Gastrocnemius medialis (tissue), 4 donors: ENCODE measurements at regions not wholly inside any gene's neighbourhood (a gene's known extent, or its start where the extent isn't known, plus 50 kb on each side); places are given as distances from the start of the nearest gene placed in this dataset.

Experiments
- CTCF ChIP-seq, 5 experiments: fragments of 450-650 bp in 3 of 5; fragments of 200-600 bp in 2 of 5; sonication (generic) in 2 of 5; IDR thresholded peaks in 4 of 5; conservative IDR thresholded peaks in 1 of 5; 1 replicate in 4 of 5; 2 replicates in 1 of 5; pipeline ENCODE4 v1.5.1; 2016 to 2019; ENCODE audit warnings: antibody characterized with exemption in 5 of 5, mild to moderate bottlenecking in 3 of 5, moderate library complexity in 3 of 5
- POLR2A ChIP-seq, 2 donors: fragments of 450-650 bp; IDR thresholded peaks; one replicate each; pipeline ENCODE4 v1.6.1; 2017; ENCODE audit warnings: antibody characterized with exemption in 2 of 2, mild to moderate bottlenecking in 2 of 2, moderate library complexity in 2 of 2

DNA sequence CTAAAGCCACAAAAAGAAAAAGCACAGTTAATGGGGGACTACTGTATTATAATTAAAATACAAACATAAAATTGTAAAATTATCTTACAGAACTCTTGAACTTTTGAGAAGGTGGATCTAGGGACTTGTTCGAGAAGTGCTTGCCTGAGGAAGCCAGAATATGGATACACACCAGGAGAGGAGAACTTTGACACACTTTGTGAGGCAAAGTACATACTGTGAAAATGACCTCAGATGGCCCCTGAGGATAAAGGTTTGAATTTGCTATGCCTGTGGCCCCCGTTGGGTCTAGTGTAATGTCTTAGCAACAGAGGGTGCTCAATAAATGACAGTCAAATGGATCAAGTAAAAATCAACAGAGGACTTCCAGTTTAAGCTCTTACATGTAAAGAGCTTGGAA is 148.2 kb upstream of the CYP1B1 start:
- no peak for TF ChIP-seq CTCF (IDR thresholded peaks at IDR 0.05 in 4 of 5, conservative IDR thresholded peaks at IDR 0.05 in 1 of 5)
- no peak for TF ChIP-seq POLR2A (IDR thresholded peaks at IDR 0.05)
